ENCODE measurements at regions not wholly inside any gene's neighbourhood (a gene's known extent, or its start where the extent isn't known, plus 50 kb on each side); places are given as distances from the start of the nearest gene placed in this dataset.

GRCh38 chr2:136384531-136385303, 266.8 kb upstream of the CXCR4 start:
- H3K4me1 Mint-ChIP-seq (ENCODE audit: low read depth): peaks cover 47% of the 10 kb centered on the region
- H3K9me3 Mint-ChIP-seq: no peaks in the 10 kb centered on the region
- intact Hi-C loops (cut with micrococcal nuclease): loop anchor here (1.0 kb wide), 1 partner anchor 468 kb away; no protein-coding TSS in a partner anchor
- no peaks in the 10 kb centered on the region for H3K36me3 Mint-ChIP-seq (ENCODE audit: low read depth)
- H3K4me3 Mint-ChIP-seq (ENCODE audit: low read depth): no peak overlapping the region
- peak overlapping the region; percentile 97 for H3K27ac Mint-ChIP-seq
- peak; percentile 48 for DNase-seq (ENCODE audit: low spot score)
- no peaks in the 10 kb centered on the region for H3K27me3 Mint-ChIP-seq (ENCODE audit: low read depth)

GRCh38 chr2:136383167-136383566, 265.2 kb upstream of the CXCR4 start:
- H3K4me3 Mint-ChIP-seq (ENCODE audit: low read depth): peak overlapping the region; percentile 45
- peaks cover 55% of the 10 kb centered on the region for H3K4me1 Mint-ChIP-seq (ENCODE audit: low read depth)
- H3K36me3 Mint-ChIP-seq (ENCODE audit: low read depth): no peaks in the 10 kb centered on the region
- intact Hi-C loops (cut with micrococcal nuclease): loop anchor here (2.0 kb wide), 6 partner anchors 20 to 1330 kb away; partner anchors contain the start of gene RAB3GAP1
- DNase-seq (ENCODE audit: low spot score): no peak
- H3K27me3 Mint-ChIP-seq (ENCODE audit: low read depth): no peaks in the 10 kb centered on the region
- peak overlapping the region; percentile 97 for H3K27ac Mint-ChIP-seq
- H3K9me3 Mint-ChIP-seq: no peaks in the 10 kb centered on the region

GRCh38 chr2:136381722-136382633, 264.0 kb upstream of the CXCR4 start:
- Mint-ChIP-seq H3K36me3 (ENCODE audit: low read depth) (no peaks in the 10 kb centered on the region), H3K4me3 (ENCODE audit: low read depth) (peak overlapping the region; percentile 52), H3K27ac (peak overlapping the region; percentile 97), H3K9me3 (no peaks in the 10 kb centered on the region), H3K4me1 (ENCODE audit: low read depth) (peaks cover 65% of the 10 kb centered on the region), H3K27me3 (ENCODE audit: low read depth) (no peaks in the 10 kb centered on the region)
- peak; percentile 78 for DNase-seq (ENCODE audit: low spot score)
- intact Hi-C loops (cut with micrococcal nuclease): loop anchor here (1.0 to 2.0 kb wide), 16 partner anchors 19 to 1329 kb away; partner anchors contain the start of genes CXCR4, DARS1, MCM6 and RAB3GAP1

GRCh38 chr2:136381245-136381644, 263.3 kb upstream of the CXCR4 start:
- Mint-ChIP-seq H3K27me3 (ENCODE audit: low read depth) (no peaks in the 10 kb centered on the region), H3K9me3 (no peaks in the 10 kb centered on the region), H3K4me3 (ENCODE audit: low read depth) (peak overlapping the region; percentile 52), H3K4me1 (ENCODE audit: low read depth) (peaks cover 72% of the 10 kb centered on the region), H3K36me3 (ENCODE audit: low read depth) (no peaks in the 10 kb centered on the region), H3K27ac (peak overlapping the region; percentile 97)
- DNase-seq (ENCODE audit: low spot score): no peak
- intact Hi-C loops (cut with micrococcal nuclease): no loop called here

- H3K27me3 Mint-ChIP-seq (ENCODE audit: low read depth): no peaks in the 10 kb centered on the region
- peaks cover 9% of the 10 kb centered on the region for H3K9me3 Mint-ChIP-seq
- peaks cover 10% of the 10 kb centered on the region for H3K36me3 Mint-ChIP-seq (ENCODE audit: low read depth)
- peak; percentile 66 for DNase-seq (ENCODE audit: low spot score)
- intact Hi-C loops (cut with micrococcal nuclease): loop anchor here (1.0 kb wide), 1 partner anchor 466 kb away; no protein-coding TSS in a partner anchor
- peaks cover 82% of the 10 kb centered on the region for H3K4me1 Mint-ChIP-seq (ENCODE audit: low read depth)
- no peak overlapping the region for H3K4me3 Mint-ChIP-seq (ENCODE audit: low read depth)
- H3K27ac Mint-ChIP-seq: no peak overlapping the region
Measured at GRCh38 chr2:136378712-136379595, 261.0 kb upstream of the CXCR4 start.

GRCh38 chr2:136377423-136378382, 259.8 kb upstream of the CXCR4 start:
- peaks cover 69% of the 10 kb centered on the region for H3K4me1 Mint-ChIP-seq (ENCODE audit: low read depth)
- no peak overlapping the region for H3K4me3 Mint-ChIP-seq (ENCODE audit: low read depth)
- H3K9me3 Mint-ChIP-seq: peaks cover 9% of the 10 kb centered on the region
- peaks cover 11% of the 10 kb centered on the region for H3K36me3 Mint-ChIP-seq (ENCODE audit: low read depth)
- H3K27ac Mint-ChIP-seq: peak overlapping the region; percentile 97
- no peaks in the 10 kb centered on the region for H3K27me3 Mint-ChIP-seq (ENCODE audit: low read depth)
- intact Hi-C loops (cut with micrococcal nuclease): loop anchor here (1.0 kb wide), 1 partner anchor 464 kb away; no protein-coding TSS in a partner anchor
- DNase-seq (ENCODE audit: low spot score): no peak

- H3K27me3 Mint-ChIP-seq (ENCODE audit: low read depth): no peaks in the 10 kb centered on the region
- DNase-seq (ENCODE audit: low spot score): no peak
Measured at GRCh38 chr2:136376798-136377211, 258.9 kb upstream of the CXCR4 start.

GRCh38 chr2:136376211-136376610, 258.3 kb upstream of the CXCR4 start:
- peaks cover 13% of the 10 kb centered on the region for H3K9me3 Mint-ChIP-seq
- H3K27me3 Mint-ChIP-seq (ENCODE audit: low read depth): no peaks in the 10 kb centered on the region
- H3K36me3 Mint-ChIP-seq (ENCODE audit: low read depth): peaks cover 11% of the 10 kb centered on the region
- intact Hi-C loops (cut with micrococcal nuclease): no loop called here
- no peak for DNase-seq (ENCODE audit: low spot score)
- H3K4me1 Mint-ChIP-seq (ENCODE audit: low read depth): peaks cover 54% of the 10 kb centered on the region
- H3K4me3 Mint-ChIP-seq (ENCODE audit: low read depth): no peak overlapping the region
- H3K27ac Mint-ChIP-seq: peak overlapping the region; percentile 97

More at GRCh38 chr2:136376798-136377211, 258.9 kb upstream of the CXCR4 start:
- Mint-ChIP-seq H3K4me3 (ENCODE audit: low read depth) (peak overlapping the region; percentile 2), H3K36me3 (ENCODE audit: low read depth) (peaks cover 11% of the 10 kb centered on the region), H3K27ac (peak overlapping the region; percentile 97), H3K9me3 (peaks cover 9% of the 10 kb centered on the region), H3K4me1 (ENCODE audit: low read depth) (peaks cover 60% of the 10 kb centered on the region)
- intact Hi-C loops (cut with micrococcal nuclease): no loop called here

GRCh38 chr2:136375017-136375901, 257.3 kb upstream of the CXCR4 start:
- intact Hi-C loops (cut with micrococcal nuclease): loop anchor here (1.0 kb wide), 7 partner anchors 13 to 259 kb away; no protein-coding TSS in a partner anchor
- Mint-ChIP-seq H3K27me3 (ENCODE audit: low read depth) (no peaks in the 10 kb centered on the region), H3K4me1 (ENCODE audit: low read depth) (peaks cover 53% of the 10 kb centered on the region), H3K36me3 (ENCODE audit: low read depth) (peaks cover 11% of the 10 kb centered on the region), H3K4me3 (ENCODE audit: low read depth) (peak overlapping the region; percentile 34), H3K27ac (peak overlapping the region; percentile 97), H3K9me3 (peaks cover 13% of the 10 kb centered on the region)
- no peak for DNase-seq (ENCODE audit: low spot score)

GRCh38 chr2:136373841-136374240, 255.9 kb upstream of the CXCR4 start:
- H3K27ac Mint-ChIP-seq: no peak overlapping the region
- intact Hi-C loops (cut with micrococcal nuclease): no loop called here
- peaks cover 54% of the 10 kb centered on the region for H3K4me1 Mint-ChIP-seq (ENCODE audit: low read depth)
- peaks cover 18% of the 10 kb centered on the region for H3K36me3 Mint-ChIP-seq (ENCODE audit: low read depth)
- no peak overlapping the region for H3K4me3 Mint-ChIP-seq (ENCODE audit: low read depth)
- no peak for DNase-seq (ENCODE audit: low spot score)
- peaks cover 18% of the 10 kb centered on the region for H3K9me3 Mint-ChIP-seq
- no peaks in the 10 kb centered on the region for H3K27me3 Mint-ChIP-seq (ENCODE audit: low read depth)
